ENCODE measurements at regions not wholly inside any gene's neighbourhood (a gene's known extent, or its start where the extent isn't known, plus 50 kb on each side); places are given as distances from the start of the nearest gene placed in this dataset.

GRCh38 chr18:39751921-39752320 lies 2186.3 kb upstream of the CELF4 start:
- no peak for DNase-seq

GRCh38 chr18:39751161-39751560 lies 2185.6 kb upstream of the CELF4 start:
- DNase-seq: no peak

- DNase-seq: no peak
Measured at GRCh38 chr18:39749154-39749553, 2183.6 kb upstream of the CELF4 start.

GRCh38 chr18:39748727-39749126 lies 2183.1 kb upstream of the CELF4 start:
- DNase-seq: no peak

DNA sequence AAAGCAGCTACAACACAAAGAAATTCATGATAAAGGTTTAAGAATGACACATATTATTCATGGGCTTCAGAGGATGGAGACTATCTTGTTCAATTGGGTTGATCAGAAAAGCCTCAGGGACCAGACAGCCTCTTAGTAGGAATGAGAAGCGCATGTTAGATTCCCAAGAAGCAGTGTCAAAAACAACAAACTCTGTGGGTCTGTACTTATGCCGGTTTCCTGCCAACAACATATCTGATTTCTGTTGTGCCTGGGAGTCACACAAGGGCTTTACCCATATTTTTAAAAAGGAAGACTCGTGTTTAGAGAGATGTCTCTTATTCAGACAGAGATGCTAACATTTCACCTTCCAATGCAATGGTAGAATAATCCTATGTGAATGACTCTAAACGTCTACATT lies 2180.6 kb upstream of the CELF4 start:
- DNase-seq: no peak

GRCh38 chr18:39743463-39743862 lies 2177.9 kb upstream of the CELF4 start:
- no peak for DNase-seq

GRCh38 chr18:39741755-39742466 lies 2176.3 kb upstream of the CELF4 start:
- DNase-seq: no peak

DNA sequence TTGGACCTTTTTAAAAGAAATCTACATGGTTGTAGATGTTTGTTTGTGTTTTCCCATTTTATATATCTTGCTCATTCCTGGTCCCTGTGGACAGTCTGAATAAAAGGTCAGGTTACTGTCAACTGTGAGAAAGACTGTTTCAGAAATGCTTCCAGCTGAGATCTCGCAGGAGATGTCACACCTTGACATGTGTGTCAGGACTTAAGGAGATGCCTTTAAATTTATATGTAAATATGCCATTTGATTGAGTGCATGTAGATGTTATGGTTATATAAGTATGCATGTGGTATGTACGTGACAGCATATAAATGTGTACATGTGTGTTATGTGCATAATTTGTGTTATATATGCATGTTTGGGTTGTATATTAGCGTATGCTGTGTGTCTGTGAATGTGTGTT lies 2172.3 kb upstream of the CELF4 start:
- no peak for DNase-seq

DNA sequence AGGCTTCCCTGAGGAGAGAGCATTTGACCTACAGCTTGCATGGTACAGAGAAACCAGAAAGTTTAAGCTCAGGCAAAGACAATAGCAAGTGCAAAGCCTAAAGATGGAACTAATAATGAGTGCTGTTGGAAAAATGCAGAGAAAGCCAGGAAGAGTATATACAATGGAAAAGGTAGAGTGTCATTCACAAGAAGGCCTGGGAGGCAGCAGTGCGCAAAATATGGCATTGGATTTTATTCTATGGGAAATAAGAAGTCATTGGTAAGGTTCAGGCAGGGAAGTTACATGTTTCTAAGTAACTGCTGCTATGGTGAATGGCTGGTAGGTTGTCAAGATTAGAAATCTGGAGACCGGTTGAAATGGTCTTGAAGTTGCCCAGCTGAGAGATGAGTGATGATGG lies 2167.3 kb upstream of the CELF4 start:
- DNase-seq: no peak

DNA sequence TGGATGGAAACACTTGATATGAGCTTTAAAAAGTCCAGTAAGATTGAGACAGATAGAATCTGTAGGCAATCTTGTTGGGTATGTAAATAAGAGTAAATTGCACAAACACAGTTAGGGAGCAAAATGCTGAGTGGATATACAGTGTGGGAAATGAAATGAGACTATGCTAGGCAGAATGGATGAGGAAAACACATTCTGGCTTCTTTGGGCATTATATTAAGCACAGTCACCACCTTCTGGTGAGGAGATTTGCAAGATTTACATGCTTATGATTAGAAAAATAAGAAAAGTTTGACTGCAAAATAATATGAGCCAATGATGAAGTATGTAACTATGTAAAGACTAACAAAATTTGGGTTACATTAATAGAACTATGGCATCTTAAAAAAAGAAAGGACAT lies 2165.0 kb upstream of the CELF4 start:
- no peak for DNase-seq

DNA sequence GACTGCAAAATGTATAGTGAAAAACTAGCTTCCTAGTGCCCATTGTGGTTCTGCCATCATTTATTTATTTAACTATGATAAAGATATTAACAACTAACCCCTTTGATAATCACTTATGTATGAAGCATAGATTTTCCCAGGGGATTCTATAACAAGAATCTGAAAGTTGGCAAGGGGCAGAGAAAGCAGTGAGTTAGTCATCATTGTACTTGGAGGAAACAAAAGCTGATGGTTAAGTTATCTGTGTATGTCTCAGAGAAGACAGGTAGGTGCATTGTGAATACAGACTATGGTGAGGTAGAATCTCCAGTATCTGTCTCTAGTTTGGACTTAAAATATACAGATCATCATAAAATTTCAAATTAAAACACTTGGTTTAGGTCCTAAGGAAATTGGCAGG lies 2159.1 kb upstream of the CELF4 start:
- DNase-seq: no peak

- DNase-seq: no peak
Measured at GRCh38 chr18:39721712-39722111, 2156.1 kb upstream of the CELF4 start.

GRCh38 chr18:39713961-39714360 lies 2148.4 kb upstream of the CELF4 start:
- DNase-seq: no peak

- DNase-seq: no peak
Measured at GRCh38 chr18:39711701-39712100, 2146.1 kb upstream of the CELF4 start.

GRCh38 chr18:39705362-39705761 lies 2139.8 kb upstream of the CELF4 start:
- DNase-seq: no peak

GRCh38 chr18:39702888-39703287 lies 2137.3 kb upstream of the CELF4 start:
- no peak for DNase-seq

- no peak for DNase-seq
Measured at GRCh38 chr18:39701839-39702238, 2136.2 kb upstream of the CELF4 start.

DNA sequence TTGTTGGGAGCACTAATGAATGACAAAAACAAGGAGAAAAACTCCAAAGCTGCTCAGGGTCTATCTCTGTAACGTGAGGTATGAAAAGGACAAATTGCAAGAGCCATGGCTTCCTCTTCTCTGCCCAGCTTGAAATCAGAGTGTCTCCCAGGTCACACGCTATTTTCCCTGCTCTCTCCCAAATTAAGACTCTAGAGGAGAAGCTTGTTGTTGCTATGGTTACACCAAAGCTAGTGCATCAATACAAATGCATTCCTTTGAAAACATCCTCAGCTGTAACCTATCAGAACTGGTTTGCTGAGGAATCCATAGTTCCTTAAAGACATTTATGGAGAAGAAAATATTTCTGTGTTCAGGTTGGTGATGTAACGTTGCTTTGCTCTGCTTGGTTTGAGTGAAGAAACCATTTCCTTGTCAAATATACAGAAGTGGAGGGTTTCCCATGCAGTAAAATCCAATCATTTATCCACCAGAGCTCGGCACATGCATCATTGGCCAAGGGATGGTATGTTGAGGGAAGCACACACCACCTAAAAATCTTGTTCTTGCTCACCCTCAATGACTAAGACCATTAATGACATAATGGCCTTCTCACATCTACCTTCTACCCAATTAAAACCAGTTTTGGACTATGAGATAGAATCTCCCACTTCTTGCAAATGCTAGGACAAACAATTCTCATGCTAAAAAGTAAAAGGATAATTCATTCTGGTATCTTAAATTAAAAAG lies 2135.6 kb upstream of the CELF4 start:
- DNase-seq: no peak

DNA sequence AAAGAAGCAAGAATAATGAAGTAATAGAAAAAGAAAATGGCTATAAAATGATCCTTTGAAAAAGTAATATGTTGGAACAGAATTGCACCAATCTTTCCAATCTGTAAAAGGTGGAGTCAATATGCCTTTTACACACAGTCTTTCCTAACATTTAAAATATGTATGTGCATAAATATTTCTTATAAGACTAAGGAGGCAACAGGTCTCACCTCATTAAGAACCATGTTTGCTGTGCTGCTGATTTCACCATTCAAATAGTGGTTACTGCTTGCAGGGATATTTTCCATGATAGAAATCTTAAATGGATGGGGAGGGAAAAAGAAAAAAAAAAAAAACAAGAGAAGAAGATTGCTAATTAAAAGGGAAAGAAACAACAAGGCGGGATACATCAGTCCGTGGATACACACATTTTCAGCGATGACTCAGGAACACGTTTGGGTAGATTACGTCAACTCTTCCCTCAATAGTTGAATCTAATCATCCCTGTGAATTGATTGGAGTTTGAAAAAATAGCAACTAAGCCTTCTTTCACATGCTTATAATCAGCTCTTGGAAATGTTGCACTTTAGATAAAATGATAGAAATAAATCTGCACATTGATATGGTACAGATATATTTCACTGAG lies 2133.9 kb upstream of the CELF4 start:
- no peak for DNase-seq

GRCh38 chr18:39698436-39698835 lies 2132.8 kb upstream of the CELF4 start:
- no peak for DNase-seq

DNA sequence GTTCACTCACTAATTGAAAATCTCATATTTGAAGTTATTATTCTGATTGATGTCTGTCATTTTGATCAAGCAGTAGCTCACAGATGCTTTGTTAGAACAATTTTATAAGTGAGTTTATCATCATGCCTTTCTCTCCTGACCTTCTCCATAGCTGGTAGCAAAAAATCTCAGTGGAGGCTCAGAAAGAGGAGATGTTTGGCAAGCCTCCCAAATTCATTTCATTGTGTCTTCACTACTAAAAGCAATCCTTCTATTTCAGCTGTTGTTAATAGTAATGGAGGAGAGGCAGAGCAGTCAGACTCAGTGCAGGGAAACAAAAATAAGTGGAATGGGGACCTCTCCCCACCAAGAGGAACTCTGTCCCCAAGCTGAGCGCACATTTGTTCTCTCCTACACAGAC lies 2127.8 kb upstream of the CELF4 start:
- no peak for DNase-seq

GRCh38 chr18:39692367-39693015 lies 2126.9 kb upstream of the CELF4 start:
- DNase-seq: no peak

DNA sequence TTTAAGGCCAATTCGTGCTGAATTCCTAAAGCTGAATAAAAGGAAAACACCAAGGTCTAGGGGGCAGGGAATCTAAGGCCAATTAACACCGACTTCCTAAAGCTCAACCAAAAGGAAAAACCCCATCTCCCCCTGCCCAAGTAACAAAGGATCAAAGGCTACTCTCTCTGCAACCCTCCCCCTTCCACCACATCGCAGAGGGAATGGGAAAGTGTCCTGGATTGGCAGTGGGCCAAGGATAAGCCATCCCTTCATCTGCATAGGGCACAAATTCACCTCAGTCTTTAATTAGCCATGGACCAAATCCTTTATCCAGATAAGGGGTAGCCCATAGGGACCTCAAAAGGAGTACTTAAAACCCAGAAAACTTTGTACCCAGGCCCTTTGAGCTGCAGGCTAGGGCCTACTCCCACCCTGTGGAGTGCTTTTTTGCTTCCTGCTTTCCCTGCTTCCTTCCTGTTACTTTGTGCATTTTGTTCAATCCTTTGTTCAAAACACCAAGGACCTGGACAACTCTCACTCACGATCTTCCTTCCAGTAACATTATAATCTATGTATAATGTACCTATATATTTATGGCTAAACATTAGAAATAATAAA lies 2119.8 kb upstream of the CELF4 start:
- no peak for DNase-seq
